NCI-H1694 treated with DMSO at 0.1 percent for 48 hours (cell line): ENCODE measurements at regions not wholly inside any gene's neighbourhood (a gene's known extent, or its start where the extent isn't known, plus 50 kb on each side); places are given as distances from the start of the nearest gene placed in this dataset.

Source experiments
- DNase-seq: peaks from one replicate; lab custom pipeline; 2025; lab: John Stamatoyannopoulos, UW

- no peak for DNase-seq
Measured at GRCh38 chr5:155211764-155212163, 198.2 kb downstream of the KIF4B start.

GRCh38 chr5:155222393-155222792 is 208.8 kb downstream of the KIF4B start:
- no peak for DNase-seq

GRCh38 chr5:155229135-155229534 is 215.6 kb downstream of the KIF4B start:
- no peak for DNase-seq

- no peak for DNase-seq
Measured at GRCh38 chr5:155239803-155240202, 226.2 kb downstream of the KIF4B start.

- DNase-seq = no peak
Measured at GRCh38 chr5:155250596-155250995, 237.0 kb downstream of the KIF4B start.

- DNase-seq = no peak
Measured at GRCh38 chr5:155252025-155252424, 238.5 kb downstream of the KIF4B start.

GRCh38 chr5:155252717-155253116 is 239.2 kb downstream of the KIF4B start:
- no peak for DNase-seq

GRCh38 chr5:155254399-155254798 is 240.8 kb downstream of the KIF4B start:
- DNase-seq = no peak

GRCh38 chr5:155258161-155258560 is 244.6 kb downstream of the KIF4B start:
- DNase-seq = no peak

GRCh38 chr5:155259648-155260047 is 246.1 kb downstream of the KIF4B start:
- DNase-seq = no peak

GRCh38 chr5:155260798-155261197 is 247.2 kb downstream of the KIF4B start:
- peak; percentile 62 for DNase-seq

- no peak for DNase-seq
Measured at GRCh38 chr5:155263381-155263780, 249.8 kb downstream of the KIF4B start.

- DNase-seq = no peak
Measured at GRCh38 chr5:155264809-155265208, 251.3 kb downstream of the KIF4B start.

- DNase-seq = no peak
Measured at GRCh38 chr5:155268770-155269425, 255.3 kb downstream of the KIF4B start.

GRCh38 chr5:155270725-155271124 is 257.2 kb downstream of the KIF4B start:
- DNase-seq = no peak

- no peak for DNase-seq
Measured at GRCh38 chr5:155274484-155274883, 260.9 kb downstream of the KIF4B start.

- no peak for DNase-seq
Measured at GRCh38 chr5:155275222-155275621, 261.7 kb downstream of the KIF4B start.

- no peak for DNase-seq
Measured at GRCh38 chr5:155276231-155276630, 262.7 kb downstream of the KIF4B start.

GRCh38 chr5:155278532-155278931 is 265.0 kb downstream of the KIF4B start:
- DNase-seq = no peak

- DNase-seq = no peak
Measured at GRCh38 chr5:155282503-155283107, 269.1 kb downstream of the KIF4B start.

GRCh38 chr5:155285706-155286105 is 272.2 kb downstream of the KIF4B start:
- no peak for DNase-seq

- no peak for DNase-seq
Measured at GRCh38 chr5:155290937-155291336, 277.4 kb downstream of the KIF4B start.

GRCh38 chr5:155293605-155294178 is 280.1 kb downstream of the KIF4B start:
- DNase-seq = no peak

- no peak for DNase-seq
Measured at GRCh38 chr5:155295111-155295510, 281.6 kb downstream of the KIF4B start.
